GM19238 (cell line): ENCODE measurements at regions not wholly inside any gene's neighbourhood (a gene's known extent, or its start where the extent isn't known, plus 50 kb on each side); places are given as distances from the start of the nearest gene placed in this dataset.
A peak's percentile ranks its signal among the peaks of the same experiment; 100 is the strongest.
"Not testable (repeated sequence)": the region's sequence is repeated elsewhere in the genome, so short reads cannot be mapped to it uniquely, and the experiment has no call there.

Experiments
- DNase-seq: peaks from one replicate; pipeline ENCODE4 v3.0.0; 2011; ENCODE audit warnings: low spot score; ENCODE audit not compliant: insufficient read length

DNA sequence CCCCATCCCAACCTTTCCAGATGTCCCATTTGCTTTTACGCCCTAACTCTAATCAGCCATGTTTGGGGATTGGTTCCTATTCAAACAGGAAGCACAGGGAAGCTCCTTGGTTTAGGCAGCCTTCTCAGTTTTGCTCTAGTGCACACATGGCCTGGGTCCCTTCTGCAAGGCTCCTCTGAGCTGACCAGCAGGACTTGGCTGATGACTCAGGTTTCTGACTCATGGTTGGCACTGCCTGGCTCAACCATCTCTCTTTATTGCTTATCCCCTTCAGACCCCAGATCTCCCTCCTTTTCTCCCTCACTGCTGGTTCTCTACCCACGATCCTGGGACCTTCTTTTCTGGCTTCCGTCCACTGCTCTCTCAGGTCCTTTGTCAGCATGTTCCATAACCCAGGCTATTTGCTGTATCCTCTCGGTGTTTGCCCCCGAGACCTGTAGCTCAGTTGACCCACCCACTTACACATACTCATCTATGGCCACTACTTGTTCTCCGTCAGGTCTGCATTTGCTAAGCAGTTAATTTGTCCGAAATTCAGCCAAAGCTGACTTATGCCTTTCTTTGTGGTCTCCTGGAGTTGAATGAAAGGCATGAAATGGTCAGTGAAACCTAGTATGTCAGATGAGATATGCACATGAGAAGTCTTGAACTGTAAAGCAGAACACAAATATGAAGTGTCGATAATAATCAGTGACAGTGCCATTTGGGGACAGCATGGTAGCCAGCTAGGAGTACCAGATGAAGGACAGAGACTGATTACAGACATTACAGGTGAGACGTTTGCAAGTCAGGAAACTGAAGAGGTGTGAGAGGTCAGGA lies 323.5 kb upstream of the ROPN1 start:
- no peak for DNase-seq

- DNase-seq = no peak
Measured at GRCh38 chr3:124316034-124316287, 324.0 kb upstream of the ROPN1 start.

- DNase-seq = no peak
Measured at GRCh38 chr3:124318014-124318413, 326.1 kb upstream of the ROPN1 start.

GRCh38 chr3:124318656-124319055 lies 326.7 kb upstream of the ROPN1 start:
- DNase-seq = no peak

GRCh38 chr3:124320976-124321375 lies 329.1 kb upstream of the ROPN1 start:
- no peak for DNase-seq

DNA sequence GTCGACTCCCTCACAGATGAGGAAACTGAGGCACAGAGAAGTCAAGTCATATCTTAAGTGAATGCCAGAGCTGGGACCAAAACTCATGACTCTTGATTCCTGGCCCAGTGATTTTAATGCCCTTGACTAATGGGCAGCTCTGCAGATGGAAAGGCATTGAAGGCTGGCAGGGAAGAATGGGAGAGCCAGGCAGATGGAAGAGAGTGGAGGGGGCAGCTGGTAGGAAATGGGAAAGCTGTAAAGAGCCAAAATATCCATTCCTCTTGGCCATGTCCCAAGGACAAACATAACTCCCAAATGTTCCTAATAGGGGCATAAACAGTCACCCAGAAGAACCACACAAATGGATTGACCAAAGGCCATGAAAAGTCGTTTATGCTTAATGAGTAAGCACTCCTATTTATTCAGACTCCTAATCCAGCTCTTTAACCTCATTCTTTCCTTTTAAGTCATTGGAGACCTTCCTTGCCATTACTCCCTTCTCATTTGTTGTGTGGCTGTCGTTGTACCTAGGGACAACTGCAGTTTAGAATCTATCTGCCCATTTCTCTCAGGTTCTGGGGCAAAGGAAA lies 330.5 kb upstream of the ROPN1 start:
- no peak for DNase-seq

DNA sequence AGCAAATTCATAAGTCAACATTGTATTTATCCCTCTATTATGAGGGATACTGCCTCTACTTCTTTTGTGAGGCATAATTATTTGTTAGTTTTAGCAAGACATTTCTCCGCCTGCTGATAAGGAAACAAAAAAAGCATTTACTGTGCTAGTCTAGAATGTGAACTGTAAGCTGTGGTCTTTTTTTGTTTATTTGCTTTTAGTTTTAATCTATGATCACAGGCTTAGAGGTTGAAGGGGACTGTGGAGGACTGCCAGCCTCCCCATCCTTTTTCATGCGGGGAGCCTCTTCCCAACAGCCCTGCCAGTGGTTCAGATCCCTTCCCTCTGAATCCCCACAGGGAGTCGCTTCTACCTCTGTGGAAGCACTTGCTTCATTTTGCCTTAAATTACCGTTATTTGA lies 331.0 kb upstream of the ROPN1 start:
- DNase-seq = no peak

DNA sequence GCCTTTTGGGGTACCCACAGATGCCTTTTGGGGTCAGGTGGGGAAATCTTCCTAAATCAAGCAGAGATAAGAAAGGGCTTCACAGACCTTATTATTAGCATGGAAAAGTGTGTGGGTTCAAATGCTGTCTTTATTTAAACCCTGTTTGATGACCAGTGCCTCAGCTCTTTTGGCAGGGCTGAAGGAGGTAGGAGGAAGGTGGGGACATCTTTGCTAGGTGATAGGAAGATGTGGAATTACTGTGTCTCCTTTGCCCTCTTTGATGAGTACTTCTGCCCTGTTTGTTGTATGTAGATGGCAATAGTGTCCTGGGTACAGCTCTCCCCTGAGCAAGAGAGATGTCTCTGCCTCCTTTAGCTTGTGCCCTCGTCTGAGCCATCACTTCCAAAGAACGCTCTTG lies 333.3 kb upstream of the ROPN1 start:
- no peak for DNase-seq

DNA sequence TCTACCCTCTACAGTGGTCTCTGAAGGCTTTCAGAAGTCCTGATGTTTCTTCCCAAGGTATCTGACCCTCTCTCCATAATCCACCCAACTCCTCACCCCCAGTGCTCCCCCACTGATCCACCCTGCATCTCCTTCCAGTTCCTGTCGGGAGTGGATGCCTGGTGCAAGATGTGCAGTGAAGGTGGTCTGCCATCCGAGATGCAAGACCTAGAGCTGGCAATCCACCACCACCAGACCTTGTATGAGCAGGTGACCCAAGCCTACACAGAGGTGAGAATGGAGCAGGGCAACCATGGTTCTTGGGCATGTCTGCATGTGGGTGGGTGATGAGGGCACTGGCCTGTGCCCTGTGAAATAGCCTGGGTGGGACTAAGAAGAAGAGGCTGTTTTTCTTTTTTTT lies 337.8 kb upstream of the ROPN1 start:
- no peak for DNase-seq

GRCh38 chr3:124333931-124334640 lies 342.2 kb upstream of the ROPN1 start:
- no peak for DNase-seq

GRCh38 chr3:124336067-124336656 lies 344.2 kb upstream of the ROPN1 start:
- DNase-seq = no peak

DNA sequence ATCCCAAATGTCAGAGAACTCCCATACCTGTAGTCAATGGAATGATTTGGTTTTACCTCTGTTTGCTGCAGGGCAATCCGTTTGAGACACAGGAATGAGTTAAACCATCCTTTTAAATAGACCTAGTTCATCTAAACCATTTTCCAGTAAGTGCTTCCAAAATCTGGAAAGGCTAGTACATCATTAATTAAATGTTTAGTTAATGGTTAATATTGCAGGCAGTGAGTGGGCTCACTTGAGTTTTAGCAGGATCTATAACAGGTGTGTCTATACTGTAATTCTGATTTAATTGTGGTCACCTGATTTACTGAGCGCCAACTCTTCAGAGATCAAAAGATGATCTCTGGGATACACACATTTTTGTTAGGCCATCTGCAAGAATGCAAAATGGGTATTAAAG lies 353.9 kb upstream of the ROPN1 start:
- DNase-seq = no peak

DNA sequence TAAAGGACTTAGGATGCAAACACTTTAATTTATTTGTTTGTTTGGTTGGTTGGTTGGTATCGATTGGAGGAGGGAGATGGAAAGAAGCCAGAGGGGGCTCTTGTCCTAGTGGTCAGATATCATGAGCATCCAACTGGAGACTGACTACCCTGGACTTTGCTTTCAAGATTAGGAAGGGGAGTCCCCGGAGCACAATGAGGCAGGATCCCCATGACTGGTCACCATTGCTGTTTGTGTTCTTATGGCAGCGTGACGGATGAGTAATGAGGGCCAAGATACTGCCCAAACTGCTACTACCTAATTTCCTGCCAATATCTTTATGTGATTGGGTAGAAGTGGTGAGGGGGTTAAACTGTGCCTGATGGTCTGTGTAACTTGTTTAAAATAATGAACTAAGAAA lies 354.6 kb upstream of the ROPN1 start:
- DNase-seq = no peak

DNA sequence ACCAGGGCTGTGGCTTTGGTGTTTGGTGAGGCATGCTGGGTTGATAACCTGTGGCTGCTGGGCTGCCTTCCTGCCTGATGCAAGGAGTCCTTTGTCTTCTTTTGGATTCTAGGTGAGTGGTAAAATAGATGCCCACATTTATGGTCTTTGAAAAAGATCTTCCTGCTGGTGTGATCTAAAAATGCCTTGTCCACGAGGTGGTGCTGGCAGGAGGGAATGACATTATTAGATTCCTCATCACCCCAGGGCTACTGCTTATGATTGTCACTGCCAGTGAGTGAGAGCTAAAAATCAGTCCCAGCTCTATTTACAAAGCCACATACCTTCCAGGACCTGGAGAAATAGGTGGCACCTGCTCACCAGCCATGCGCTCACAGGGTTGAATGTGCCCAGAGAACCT lies 355.5 kb upstream of the ROPN1 start:
- no peak for DNase-seq

DNA sequence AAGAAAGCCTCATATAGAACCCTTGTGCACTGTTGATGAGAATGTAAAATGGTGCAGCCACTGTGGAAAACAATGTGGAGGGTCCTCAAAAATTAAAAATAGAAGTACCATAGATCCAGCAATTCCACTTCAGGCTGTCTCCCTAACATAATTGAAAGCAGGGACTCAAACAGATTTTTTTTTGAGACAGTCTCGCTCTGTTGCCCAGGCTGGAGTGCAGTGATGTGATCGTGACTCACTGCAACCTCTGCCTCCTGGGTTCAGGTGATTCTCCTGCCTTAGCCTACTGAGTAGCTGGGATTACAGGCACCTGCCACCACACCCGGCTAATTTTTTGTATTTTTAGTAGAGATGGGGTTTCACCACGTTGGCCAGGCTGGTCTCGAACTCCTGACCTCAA lies 356.6 kb upstream of the ROPN1 start:
- not testable (repeated sequence) for DNase-seq

GRCh38 chr3:124351430-124352148 lies 359.7 kb upstream of the ROPN1 start:
- peak; percentile 18 for DNase-seq

- no peak for DNase-seq
Measured at GRCh38 chr3:124352149-124352539, 360.2 kb upstream of the ROPN1 start.

- no peak for DNase-seq
Measured at GRCh38 chr3:124353691-124354090, 361.8 kb upstream of the ROPN1 start.

GRCh38 chr3:124354150-124354549 lies 362.2 kb upstream of the ROPN1 start:
- DNase-seq = no peak

- DNase-seq = no peak
Measured at GRCh38 chr3:124358156-124358555, 366.2 kb upstream of the ROPN1 start.

GRCh38 chr3:124360155-124360554 lies 368.2 kb upstream of the ROPN1 start:
- DNase-seq = no peak

- no peak for DNase-seq
Measured at GRCh38 chr3:124360563-124360962, 368.6 kb upstream of the ROPN1 start.
